CD4-positive, alpha-beta T cell treated with Interleukin-4 for 4 hours (primary cell): ENCODE measurements at regions not wholly inside any gene's neighbourhood (a gene's known extent, or its start where the extent isn't known, plus 50 kb on each side); places are given as distances from the start of the nearest gene placed in this dataset.

Source experiments
- DNase-seq: peaks from one replicate; pipeline ENCODE4 v3.0.0-alpha.2; 2020

DNA sequence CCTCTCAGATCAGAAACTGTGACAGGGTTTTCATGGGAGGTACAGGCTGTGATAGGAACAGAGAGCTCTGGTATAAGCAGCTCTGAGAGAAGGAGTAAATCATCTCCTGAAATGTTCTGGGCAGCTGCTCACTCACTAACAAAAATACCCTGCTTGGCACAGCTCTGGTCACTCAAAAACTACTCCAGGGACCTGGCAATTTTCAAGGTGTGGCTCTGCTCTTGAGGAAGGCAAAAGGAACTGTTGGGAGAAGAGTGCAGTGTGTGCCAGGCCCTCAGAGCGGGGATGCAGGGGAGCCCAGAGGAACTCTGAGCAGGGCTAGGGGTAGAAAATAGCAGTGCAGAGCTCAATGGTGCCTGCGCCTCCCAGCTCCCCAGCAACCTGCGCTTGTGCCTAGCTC, 180.5 kb upstream of the ZBED5 start:
- DNase-seq = no peak

DNA sequence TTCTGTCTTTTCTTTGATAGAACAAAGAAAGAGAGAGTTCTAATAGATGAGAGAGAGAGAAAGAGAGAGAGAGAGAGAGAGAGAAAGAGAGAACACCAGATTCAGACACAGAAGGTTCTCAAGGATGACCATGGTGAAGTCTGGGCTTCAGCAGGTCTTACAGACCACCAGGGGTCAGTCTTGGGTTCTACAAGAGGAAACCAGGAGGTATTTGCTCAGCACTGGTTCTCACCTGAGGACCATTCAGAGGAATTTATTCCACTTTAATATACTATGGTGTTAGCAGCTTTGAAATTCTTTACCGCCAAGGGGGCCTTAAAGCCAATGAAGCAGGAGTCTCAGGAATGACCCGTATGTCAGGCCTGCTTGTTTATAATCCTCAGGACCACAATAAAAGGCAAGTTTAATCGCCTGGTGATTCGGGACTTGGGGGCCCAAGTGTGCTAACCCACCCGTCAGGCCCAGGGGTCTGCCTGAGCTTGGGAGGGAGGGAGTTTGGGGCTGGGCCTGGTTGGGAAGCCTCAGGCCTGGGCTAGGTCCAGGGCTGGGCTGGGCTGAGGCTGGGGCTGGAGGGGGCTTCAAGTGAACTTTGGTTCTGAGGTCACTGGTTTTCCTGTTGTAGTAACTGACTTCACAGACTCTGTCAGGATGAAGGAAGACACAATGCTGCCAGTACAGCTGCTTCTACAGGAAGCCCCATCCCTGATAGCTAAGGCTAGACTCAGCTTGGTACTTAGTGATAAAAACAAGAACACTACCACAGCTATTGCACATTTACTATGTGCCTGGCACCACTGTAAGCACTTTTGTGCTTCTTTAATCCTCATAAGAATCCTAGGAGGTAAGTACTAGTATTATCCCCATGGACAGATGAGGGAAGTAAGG, 179.2 kb upstream of the ZBED5 start:
- peak; percentile 50 for DNase-seq

DNA sequence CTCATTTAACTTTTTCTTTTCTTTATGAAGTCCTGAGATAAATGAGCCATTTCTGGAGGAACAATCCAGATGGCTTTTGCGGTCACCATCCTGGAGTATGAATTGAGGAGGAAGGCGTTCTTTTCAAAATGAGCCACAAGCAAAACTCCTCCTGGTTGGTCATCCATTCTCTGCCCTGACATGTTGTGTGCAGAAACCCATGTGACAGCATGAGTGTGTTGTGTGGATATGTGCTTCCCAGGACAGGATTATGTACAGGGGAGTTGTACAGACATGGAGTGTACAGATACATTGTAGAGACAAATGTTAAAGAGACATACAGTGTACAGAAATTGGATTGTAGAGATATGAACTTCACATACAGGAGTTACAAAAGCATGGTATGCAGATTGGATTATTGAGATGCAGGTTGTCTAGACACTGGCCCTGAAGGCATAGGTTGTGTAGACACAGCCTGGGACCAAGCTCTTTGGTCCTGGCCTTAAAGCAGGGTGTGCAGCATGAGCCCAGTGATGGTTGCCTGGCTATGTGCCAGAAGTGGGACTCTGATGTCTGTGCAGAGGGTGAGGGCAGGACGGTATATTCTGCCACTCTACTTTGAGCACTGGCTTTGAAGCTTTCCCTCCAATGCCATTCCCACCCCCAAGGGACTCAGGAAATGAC, 178.5 kb upstream of the ZBED5 start:
- DNase-seq = no peak

DNA sequence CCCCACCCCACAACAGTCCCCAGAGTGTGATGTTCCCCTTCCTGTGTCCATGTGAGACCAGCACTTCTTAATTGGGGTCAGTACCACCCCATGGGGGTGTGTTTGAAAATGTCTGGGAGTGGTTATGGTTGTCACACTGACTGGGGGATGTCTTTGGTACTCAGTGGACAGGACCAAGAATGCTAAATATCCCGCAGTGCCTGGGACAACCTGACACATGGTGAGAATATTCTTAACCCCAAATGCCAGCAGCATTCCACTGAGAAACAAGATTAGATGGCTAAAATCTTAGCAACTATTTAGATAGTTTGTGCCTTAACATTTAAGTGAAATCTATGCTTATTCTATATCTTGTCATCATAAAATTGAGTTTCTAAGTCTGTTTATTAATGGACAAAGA, 177.5 kb upstream of the ZBED5 start:
- DNase-seq = no peak

DNA sequence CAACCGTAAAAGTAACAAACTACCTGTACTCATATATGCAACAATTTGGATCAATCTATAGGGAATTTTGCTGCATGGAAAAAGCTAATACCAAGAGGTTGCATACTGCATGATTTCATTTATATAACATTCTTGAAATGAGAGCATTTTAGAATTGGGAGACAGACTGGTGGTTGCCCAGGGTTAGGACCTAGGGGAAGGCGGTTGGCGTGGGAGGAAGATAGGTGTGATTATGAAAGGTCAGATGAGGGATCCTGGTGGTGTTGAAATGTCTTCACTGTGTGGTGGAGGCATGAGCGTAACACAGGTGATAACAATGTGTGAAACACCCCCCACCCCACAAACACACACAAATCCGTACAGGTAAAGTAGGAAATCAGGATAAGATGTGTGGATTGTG, 176.6 kb upstream of the ZBED5 start:
- DNase-seq = no peak

DNA sequence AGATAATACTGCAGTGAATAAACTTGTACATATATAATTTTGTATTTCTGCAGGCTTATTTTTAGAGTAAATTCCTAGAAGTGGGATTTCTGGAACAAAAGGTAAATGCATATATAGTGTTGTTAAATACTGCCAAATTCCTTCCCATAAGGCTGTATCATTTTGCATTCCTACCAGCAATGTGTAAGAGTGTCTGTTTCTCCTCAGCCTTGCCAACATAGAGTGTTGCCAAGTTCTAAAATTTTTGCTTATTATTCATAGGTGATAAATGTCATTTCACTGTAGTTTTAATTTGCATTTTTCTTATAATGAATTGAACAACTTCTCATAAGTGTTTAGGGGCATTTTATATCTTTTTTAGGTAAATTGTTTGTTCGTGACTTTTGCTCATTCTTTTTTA, 174.2 kb upstream of the ZBED5 start:
- no peak for DNase-seq

DNA sequence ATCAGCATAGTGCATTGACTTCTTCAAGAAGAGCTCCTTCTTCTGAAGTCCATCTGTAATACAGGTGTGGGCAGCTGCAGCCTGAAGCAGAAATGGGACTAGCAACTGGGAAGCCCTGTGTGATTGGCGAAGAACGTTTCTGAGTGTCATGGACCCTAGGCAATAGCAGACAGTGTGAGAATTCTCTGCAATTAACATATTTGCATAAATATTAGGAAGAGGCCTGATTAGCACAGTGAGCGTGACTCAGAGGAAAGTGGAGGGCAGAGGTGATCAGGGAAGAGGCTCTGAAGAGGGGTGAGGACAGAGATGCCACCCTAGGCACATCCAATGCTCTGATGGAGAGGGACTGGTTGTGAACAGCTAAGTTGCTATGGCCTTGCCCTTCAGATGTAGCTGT, 171.2 kb upstream of the ZBED5 start:
- DNase-seq = no peak

DNA sequence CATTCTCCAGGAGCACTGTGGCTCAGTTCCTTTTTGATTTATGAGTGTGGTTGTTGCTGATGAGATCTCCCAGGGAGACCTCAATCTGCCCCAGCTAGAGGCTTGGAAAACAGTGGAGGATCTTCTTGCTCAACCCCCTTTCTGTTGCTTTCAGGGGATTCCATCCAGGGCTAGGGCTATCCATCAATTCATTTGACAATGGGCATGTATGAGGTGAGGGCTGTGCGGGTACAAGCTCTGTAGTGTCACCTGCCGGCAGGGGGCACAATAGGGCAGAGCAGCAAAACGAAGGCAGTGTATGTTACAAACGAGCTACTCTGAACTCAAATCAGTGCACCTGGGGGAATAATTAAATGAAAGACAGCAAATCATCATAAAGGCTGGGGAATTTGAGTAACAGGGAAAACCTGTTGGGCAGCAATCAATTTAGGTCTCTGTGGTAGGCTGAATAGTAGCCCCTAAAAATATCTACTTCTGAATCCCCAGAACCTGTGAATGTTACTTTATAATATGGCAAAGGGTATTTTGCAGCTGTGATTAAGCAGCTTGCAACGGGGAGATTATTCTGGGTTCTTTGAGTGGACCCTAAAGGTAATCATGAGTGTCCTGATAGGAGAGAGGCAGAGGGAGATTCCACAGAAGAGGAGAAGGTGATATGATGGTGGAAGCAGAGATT, 170.3 kb upstream of the ZBED5 start:
- DNase-seq = peak; percentile 70

DNA sequence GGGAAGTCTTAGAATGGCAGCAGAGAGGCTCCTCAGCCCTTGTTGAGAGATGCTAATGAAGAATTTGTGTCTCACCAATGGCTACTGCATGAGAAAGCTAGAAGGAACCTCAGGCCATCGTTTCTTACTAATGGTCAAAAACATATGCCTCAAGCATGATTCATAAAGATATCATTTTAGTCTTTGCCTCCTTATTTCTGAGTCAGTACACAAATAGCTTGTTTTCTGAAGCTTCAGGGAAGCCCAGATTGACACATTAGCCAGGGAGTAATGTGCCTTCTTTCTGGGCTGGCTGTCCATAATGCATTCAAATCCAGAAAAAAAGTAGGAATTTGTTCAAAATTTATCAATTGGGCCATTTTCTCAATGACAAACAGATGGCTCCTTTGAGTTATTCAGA, 169.4 kb upstream of the ZBED5 start:
- DNase-seq = no peak

DNA sequence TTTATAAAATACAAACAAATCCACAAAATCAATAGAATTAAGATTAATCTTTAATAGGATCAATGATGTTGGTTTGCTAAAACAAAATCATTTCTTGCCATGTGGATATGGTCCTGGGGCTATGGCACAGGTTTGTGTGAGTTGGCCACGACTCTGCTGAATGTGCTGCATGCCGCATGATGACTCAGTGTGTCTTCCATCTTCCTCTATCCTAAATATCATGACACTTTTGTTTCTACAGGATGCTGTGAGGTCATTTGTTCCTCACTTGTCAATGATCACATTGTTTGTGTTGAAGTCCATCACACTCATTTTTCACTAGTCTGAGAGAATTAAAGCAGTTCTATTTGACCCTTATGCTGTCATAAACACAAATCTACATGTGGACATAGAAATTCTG, 167.2 kb upstream of the ZBED5 start:
- DNase-seq = no peak

DNA sequence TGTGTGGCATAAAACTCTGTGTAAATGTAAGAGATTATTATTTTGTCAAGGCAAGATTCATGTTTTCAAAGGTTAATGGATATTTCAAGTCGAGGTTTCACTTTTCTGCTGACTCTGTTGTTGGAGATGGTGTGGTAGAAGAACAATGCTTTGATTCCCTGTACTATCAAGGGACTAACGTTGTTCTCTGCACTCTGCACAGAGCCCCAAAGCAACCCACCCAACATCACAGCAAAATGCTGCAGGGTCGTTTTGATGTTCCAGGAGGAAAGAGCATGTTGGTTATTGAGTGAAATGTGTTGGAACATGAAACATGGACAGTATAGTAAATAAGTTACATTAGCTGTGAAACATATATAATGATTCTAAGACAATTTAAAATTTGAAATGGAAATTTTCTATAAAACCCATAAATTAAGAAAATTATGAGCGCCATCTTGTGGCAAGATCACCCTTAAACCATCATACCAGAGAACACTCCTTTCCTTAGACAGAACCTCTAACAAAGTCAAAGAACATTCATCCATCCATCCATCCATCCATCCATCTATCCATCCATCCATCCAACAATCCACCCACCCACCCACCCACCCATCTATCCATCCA, 164.4 kb upstream of the ZBED5 start:
- DNase-seq = peak; percentile 46

DNA sequence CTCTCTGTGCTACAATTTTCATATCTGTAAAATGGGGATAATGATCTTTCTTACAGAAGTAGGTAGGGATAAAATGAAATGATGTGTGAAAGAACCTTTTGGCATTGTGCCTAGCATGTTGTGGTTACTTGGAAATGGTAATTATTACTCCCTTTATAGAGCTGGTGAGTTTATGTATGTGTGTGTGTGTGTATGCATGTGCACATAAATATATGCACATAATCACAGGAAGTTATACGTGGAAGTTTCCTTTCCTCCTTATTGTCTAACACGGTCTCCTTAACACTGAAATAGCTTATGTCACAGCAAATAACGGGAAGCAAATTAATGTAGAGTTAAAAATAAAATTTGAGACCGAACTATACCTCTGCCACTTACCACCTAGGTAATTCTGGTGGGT, 163.7 kb upstream of the ZBED5 start:
- no peak for DNase-seq

DNA sequence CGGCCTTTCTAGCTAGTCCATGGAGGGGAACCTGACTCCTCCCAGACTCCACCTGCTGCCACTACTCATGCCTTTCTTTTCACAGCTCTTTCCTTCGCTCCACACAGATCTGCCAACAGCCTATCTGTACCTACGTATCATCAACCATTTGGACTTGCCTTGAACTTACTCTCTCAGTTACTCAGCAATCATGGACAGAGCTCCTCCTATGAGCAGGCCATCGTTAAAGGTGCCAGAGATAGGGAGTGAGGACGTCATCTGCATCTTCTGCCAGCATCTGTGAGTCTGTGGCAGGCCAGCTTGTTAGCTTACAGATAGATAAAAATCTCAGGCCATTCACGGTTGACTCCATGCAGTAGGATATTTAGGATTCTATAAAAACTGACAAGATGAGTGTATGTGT, 162.9 kb upstream of the ZBED5 start:
- DNase-seq = no peak

DNA sequence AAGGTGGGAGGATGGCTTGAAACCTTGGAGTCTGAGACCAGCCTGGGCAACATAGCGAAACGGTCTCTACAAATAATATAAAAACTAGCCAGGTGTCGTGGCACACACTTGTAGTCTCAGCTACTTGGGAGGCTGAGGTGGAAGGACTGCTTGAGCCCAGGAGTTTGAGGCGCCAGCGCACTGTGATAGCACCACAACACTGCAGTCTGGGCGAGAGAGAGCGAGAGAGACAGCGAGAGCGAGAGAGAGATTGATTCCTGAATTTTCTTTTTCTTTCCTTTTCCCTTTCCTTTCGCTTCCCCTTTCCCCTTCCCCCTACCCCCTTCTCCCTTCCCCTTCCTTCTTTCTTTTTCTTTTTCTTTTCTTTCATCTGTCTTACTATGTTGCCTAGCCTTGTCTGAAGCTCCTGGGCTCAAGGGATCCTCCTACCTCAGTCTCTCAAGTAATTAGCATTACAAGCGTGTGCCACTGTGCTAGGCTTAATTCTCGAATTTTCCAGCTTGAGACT, 162.4 kb upstream of the ZBED5 start:
- no peak for DNase-seq

DNA sequence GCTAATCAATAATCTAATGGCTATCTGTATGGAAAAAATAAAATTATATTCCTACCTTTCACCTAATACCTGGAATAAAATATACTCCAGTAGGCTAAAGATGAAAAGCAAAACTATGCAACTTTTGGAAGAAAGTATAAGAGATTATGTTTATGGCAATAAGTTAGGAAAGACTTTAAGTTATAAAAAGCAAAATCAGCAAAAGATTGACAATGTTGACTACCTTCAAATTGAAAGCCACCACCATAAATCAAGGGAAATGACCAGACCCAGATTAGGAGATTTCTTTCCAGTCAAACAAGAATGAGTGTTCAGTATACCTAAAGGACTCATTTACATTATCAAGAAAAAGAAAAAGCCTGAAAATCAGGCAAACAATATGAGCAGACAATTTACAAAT, 159.1 kb upstream of the ZBED5 start:
- no peak for DNase-seq

DNA sequence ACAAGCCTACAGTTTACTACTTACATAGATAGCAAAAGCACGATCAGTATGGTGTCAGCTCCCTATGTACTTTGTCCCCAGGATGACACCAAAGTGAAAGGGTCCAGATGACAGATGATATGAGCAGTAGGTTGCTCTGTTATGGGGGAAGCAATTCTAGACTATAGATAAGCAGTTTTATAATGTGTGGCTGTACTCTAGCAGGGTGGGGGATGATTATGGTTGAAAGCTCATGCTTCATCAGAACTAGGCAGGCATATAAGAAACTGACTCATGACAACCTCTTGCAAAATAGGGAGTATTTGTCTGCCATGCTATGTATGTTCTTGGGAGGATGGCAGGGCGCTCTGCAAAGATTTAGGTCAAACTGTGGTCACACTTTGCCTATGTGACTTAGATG, 158.2 kb upstream of the ZBED5 start:
- no peak for DNase-seq

DNA sequence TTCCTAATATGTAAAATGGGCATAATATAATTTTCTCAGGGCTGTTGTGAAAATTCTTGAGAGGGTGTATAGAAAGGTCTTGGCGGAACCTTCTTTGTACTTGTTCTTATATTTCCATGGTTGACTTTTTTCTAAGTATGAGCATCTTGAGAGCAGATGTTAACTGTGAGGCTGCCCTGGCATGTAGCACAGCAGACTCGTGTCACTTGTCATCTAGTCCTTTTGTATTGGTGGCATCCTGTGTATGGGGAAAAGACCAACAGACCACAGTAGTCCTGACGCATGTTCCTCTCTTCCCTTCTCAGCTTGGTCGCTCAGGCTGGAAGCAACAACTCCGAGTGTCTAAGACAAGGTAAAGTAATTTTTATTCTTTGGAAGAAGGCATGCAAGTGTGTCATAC, 153.8 kb upstream of the ZBED5 start:
- DNase-seq = no peak

DNA sequence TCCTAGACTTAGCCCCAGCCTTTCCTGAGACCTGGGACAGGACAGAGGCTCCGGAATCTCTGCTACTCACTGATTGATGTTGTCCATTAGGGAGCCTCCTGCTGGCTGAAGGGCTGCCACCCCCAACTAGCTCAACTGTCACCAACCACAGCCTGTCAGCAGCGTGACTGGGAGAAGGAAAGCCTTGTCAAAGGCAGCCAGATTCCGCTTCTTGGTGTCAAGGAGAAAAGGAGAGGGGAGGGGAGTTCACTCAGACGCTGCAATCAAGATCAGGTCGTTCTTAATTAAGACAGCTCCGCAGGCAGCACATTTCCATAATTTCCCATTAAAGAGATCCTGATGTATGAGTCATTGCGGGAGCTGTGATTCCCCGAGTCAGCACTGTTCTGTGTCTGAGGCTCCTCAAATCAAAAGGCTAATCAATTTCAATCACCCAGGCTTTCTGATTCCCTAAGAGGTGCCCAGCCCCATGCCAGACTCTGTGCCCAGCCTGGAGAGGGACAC, 152.8 kb upstream of the ZBED5 start:
- DNase-seq = no peak

DNA sequence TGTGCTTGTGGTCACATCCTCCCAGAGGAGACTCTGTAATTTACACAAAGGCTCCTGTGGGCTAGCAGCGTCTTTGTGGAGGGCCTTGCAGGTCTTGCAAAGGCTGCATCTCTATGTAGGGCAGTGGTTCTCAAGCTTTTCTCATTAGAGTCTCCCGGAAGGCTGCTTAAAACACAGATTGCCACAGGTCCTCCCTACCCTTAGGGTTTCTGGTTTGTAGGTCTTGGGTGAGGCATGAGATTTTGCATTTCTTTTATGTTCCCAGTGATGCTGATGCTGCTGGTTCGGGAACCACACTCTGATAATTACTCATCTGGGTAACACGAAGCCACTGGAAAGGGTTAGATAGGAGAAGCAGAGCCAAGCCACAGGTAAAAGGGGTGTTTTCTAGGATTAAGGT, 151.3 kb upstream of the ZBED5 start:
- no peak for DNase-seq

DNA sequence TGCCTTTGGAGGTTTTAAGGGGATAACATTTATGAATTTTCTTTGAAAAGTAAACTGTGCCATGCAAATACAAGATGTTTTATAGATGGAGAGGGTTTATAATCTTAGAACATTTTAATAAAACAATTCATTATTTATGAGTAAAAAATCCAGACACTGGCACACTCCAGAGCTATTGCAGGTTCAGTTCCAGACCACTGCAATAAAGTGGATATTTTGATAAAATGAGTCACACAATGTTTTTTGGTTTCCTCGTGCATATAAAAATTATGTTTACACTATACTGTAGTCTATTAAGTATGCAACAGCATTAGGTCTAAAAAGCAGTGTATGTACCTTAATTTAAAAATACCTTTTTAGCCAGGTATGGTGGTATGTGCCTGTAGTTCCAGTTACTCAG, 146.2 kb upstream of the ZBED5 start:
- DNase-seq = no peak

DNA sequence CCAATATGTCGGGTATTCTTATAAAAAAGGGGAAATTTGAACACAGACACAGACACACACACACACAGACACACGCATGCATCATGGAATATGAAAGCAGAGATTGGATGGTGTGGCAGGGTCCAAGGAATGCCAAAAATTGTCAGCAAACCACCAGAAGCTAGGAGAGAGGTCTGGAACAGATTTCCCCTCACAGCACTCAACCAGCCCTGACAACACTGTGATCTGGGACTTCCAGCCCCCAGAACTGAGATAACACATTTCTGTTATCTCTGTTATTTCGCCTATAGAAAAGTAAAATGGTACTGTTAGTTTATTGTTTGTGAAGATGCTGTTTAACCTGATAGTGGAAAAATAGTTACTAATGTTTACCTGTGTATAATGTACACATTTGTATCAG, 145.4 kb upstream of the ZBED5 start:
- no peak for DNase-seq

DNA sequence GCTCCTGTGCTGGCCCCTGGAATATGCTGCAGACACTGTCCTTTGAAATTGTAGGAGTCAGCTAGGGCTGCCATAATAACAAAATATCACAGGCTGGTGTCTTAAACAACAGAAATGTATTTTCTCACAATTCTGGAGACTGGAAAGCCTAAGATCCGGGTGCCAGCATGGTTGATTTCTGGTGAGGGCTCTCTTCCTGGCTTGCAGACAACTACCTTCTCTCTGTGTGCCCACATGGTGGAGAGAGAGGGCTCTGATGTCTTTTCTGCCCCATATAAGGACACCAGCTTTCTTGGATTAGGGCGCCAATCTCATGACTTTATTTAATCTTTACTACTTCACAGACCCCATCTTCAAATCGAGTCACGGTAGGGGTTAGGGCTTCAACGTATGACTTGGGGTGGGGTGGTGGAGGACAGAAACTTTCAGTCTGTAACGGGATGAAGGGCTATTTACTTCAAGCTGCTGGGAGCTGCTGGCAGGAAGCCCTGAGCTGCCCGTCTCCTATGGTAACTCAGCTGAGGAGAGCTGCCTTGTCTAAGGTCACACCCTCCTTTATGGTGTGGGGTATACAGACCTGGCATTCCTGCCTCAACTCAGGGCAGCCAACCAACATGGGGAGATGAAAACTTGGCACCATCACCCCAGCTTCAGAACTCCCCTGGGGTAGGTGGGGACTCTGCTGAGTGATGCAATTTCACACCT, 142.9 kb upstream of the ZBED5 start:
- no peak for DNase-seq

DNA sequence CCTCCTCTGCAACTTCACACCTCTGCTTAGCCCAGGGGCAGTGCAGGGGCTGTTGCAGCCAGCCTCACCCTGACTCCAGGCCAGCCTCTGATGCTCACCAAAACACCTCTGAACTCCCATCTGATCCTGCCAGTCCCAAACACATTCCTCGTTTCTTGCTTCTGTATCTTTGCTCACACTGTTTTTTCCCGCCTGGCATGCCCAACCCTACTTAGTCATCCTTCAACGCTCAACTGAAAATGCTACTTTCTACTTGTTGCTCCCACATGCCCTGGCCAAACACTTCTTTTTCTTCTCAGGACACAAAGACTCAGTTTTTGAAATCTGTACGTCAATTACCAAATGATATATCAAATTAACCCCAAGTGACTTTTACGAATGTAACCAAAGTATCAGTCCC, 140.8 kb upstream of the ZBED5 start:
- DNase-seq = no peak
